Keratinocyte (primary cell): ENCODE measurements at regions not wholly inside any gene's neighbourhood (a gene's known extent, or its start where the extent isn't known, plus 50 kb on each side); places are given as distances from the start of the nearest gene placed in this dataset.

ENCODE experiments used
- DNase-seq: peaks from one replicate; pipeline ENCODE4 v3.0.0-alpha.2; 2011; ENCODE audit warnings: low read depth, missing footprints, low spot score
- FAIRE-seq: peaks from 2 replicates; lab custom pipeline; 2011; peaks lifted over from hg19 to GRCh38; lab: Jason Lieb, UNC
- H2AFZ ChIP-seq: 2 replicates; pipeline ENCODE4 v1.6.0; 2012; ENCODE audit warnings: low read length, control low read depth, inconsistent platforms; ENCODE audit not compliant: control insufficient read depth
- H3K27ac ChIP-seq: 2 replicates; pipeline ENCODE4 v1.5.1; 2011; ENCODE audit warnings: low read length; ENCODE audit not compliant: control insufficient read depth, insufficient read depth
- H3K27me3 ChIP-seq: 3 replicates; pipeline ENCODE4 v1.6.0; 2011; ENCODE audit warnings: low read length; ENCODE audit not compliant: control insufficient read depth, insufficient read depth; ENCODE audit errors: extremely low read depth
- H3K36me3 ChIP-seq, 2 experiments: 2 replicates in 1 of 2; 3 replicates in 1 of 2; pipeline ENCODE4 v1.5.1; 2011; ENCODE audit warnings: low read length in 2 of 2, mild to moderate bottlenecking in 1 of 2; ENCODE audit not compliant: control insufficient read depth in 2 of 2, insufficient read depth in 2 of 2; ENCODE audit errors: extremely low read depth in 1 of 2
- H3K4me1 ChIP-seq: 3 replicates; pipeline ENCODE4 v1.5.1; 2011; ENCODE audit warnings: low read length; ENCODE audit not compliant: control insufficient read depth, insufficient read depth; ENCODE audit errors: extremely low read depth
- H3K4me2 ChIP-seq: 3 replicates; pipeline ENCODE4 v1.6.0; 2011; ENCODE audit warnings: low read depth, low read length; ENCODE audit not compliant: control insufficient read depth, insufficient read depth; ENCODE audit errors: extremely low read depth
- H3K4me3 ChIP-seq, 3 experiments: fragments of 200-600 bp in 1 of 3; sonication (generic) in 1 of 3; 2 replicates in 2 of 3; 3 replicates in 1 of 3; pipeline ENCODE4 v1.5.1; 2011 to 2016; ENCODE audit warnings: low read length in 3 of 3, mild to moderate bottlenecking in 3 of 3, control low read depth in 2 of 3, inconsistent platforms in 1 of 3, low read depth in 1 of 3, mixed read lengths in 1 of 3, mixed run types in 1 of 3, moderate library complexity in 1 of 3; ENCODE audit not compliant: control insufficient read depth in 2 of 3, insufficient read depth in 2 of 3; ENCODE audit errors: extremely low read depth in 1 of 3
- H3K79me2 ChIP-seq: 2 replicates; pipeline ENCODE4 v1.6.0; 2012; ENCODE audit warnings: low read length; ENCODE audit not compliant: control insufficient read depth, insufficient read depth
- H3K9ac ChIP-seq: 3 replicates; pipeline ENCODE4 v1.6.0; 2011; ENCODE audit warnings: low read length; ENCODE audit not compliant: control insufficient read depth, insufficient read depth; ENCODE audit errors: extremely low read depth
- H3K9me1 ChIP-seq: 3 replicates; pipeline ENCODE4 v1.6.0; 2011; ENCODE audit warnings: low read length; ENCODE audit not compliant: control insufficient read depth, insufficient read depth; ENCODE audit errors: extremely low read depth
- H3K9me3 ChIP-seq: 2 replicates; pipeline ENCODE4 v1.5.1; 2012; ENCODE audit warnings: low read depth, low read length; ENCODE audit not compliant: control insufficient read depth
- H4K20me1 ChIP-seq: 3 replicates; pipeline ENCODE4 v1.6.0; 2011; ENCODE audit warnings: low read length; ENCODE audit not compliant: control insufficient read depth, insufficient read depth; ENCODE audit errors: extremely low read depth
- EZH2 ChIP-seq: IDR thresholded peaks from one replicate; pipeline ENCODE4 v1.6.1; 2012; ENCODE audit warnings: inconsistent platforms, mild to moderate bottlenecking, low read length, moderate library complexity
- dilution Hi-C: fragments of 300-500 bp; cut with MboI; formaldehyde crosslinking; loops from one replicate; pipeline ENCODE4 v1.7.0; 2020; ENCODE audit warnings: low sequenced_read_pairs; ENCODE audit not compliant: extremely low pct_ligation_motif_present
- TF ChIP-seq, protein P1 (sequence below), 3 experiments: IDR thresholded peaks in 1 of 3; conservative IDR thresholded peaks in 1 of 3; optimal IDR thresholded peaks in 1 of 3; 2 replicates in 2 of 3; 3 replicates in 1 of 3; pipeline versions ENCODE3 to v1.5.1; 2011; ENCODE audit warnings: low read length in 3 of 3, mild to moderate bottlenecking in 3 of 3, moderate library complexity in 2 of 3, control low read depth in 1 of 3, inconsistent platforms in 1 of 3; ENCODE audit not compliant: insufficient read depth in 2 of 3; ENCODE audit errors: extremely low read depth in 1 of 3

DNA sequence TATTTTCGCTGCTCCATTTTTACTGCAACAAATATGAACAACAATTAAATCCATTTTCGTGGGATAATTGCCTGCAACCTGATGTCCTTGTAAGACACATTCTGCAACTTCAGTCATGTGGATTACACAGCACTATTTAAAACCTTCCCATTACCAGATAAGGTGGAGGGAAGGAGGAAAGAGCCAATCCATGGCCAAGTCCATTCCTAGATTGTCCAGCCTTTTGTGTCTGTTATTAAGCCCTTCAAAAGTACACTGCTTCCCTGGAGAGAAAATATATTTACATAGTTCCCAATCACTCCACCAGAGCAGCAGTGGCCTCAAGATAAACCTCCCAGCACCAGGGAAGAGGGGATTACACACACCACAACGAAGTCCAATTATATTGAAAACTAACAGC is 347.9 kb downstream of the CDH26 start:
- Histone ChIP-seq H3K79me2 (no peaks in the 10 kb centered on the region), H3K4me1 (no peaks in the 10 kb centered on the region), H2AFZ (no peak overlapping the region), H3K36me3 (no peaks in the 10 kb centered on the region), H3K4me2 (no peak overlapping the region), H3K9me3 (no peaks in the 10 kb centered on the region), H3K27me3 (no peaks in the 10 kb centered on the region), H3K4me3 (no peak overlapping the region), H3K9ac (no peak overlapping the region), H3K9me1 (no peaks in the 10 kb centered on the region), H3K27ac (no peak overlapping the region), H4K20me1 (no peaks in the 10 kb centered on the region)
- FAIRE-seq (no peak), DNase-seq (no peak)
- dilution Hi-C loops = no loop called here
- TF ChIP-seq EZH2 = no peak
- TF ChIP-seq, protein P1, sequence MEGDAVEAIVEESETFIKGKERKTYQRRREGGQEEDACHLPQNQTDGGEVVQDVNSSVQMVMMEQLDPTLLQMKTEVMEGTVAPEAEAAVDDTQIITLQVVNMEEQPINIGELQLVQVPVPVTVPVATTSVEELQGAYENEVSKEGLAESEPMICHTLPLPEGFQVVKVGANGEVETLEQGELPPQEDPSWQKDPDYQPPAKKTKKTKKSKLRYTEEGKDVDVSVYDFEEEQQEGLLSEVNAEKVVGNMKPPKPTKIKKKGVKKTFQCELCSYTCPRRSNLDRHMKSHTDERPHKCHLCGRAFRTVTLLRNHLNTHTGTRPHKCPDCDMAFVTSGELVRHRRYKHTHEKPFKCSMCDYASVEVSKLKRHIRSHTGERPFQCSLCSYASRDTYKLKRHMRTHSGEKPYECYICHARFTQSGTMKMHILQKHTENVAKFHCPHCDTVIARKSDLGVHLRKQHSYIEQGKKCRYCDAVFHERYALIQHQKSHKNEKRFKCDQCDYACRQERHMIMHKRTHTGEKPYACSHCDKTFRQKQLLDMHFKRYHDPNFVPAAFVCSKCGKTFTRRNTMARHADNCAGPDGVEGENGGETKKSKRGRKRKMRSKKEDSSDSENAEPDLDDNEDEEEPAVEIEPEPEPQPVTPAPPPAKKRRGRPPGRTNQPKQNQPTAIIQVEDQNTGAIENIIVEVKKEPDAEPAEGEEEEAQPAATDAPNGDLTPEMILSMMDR (optimal IDR thresholded peaks at IDR 0.05 in 1 of 3, IDR thresholded peaks at IDR 0.05 in 1 of 3, conservative IDR thresholded peaks at IDR 0.05 in 1 of 3; ENCODE audit: extremely low read depth in 1 of 3, insufficient read depth in 2 of 3, low read length in 3 of 3) = no peak

DNA sequence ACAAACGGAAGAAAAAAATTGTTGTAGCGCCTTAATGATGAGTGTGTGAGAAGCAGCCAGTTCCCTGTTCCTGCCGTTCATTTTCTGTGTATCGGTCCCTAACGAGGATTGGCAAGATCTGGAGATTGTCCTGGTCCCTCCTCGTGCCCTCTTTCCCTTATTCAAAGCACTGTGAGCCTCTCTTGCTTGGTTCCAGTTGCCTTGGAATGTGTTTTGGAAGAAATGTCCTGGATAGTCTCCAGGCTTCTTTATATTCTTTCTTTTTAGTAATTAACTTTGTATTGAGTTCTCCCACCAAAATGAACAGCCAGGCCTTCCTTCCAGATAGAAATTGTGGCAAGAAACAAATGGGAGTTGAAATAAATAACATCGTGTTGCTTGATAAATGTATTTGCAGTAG is 348.3 kb downstream of the CDH26 start:
- dilution Hi-C loops = no loop called here
- no peak for FAIRE-seq
- H3K79me2 ChIP-seq = no peaks in the 10 kb centered on the region

More for the DNA sequence above, 348.3 kb downstream of the CDH26 start:
- Histone ChIP-seq H3K4me3 (no peak overlapping the region), H3K9me1 (no peaks in the 10 kb centered on the region), H3K9me3 (no peaks in the 10 kb centered on the region), H4K20me1 (no peaks in the 10 kb centered on the region), H3K27me3 (no peaks in the 10 kb centered on the region), H2AFZ (no peak overlapping the region), H3K27ac (no peak overlapping the region), H3K4me1 (no peaks in the 10 kb centered on the region), H3K9ac (no peak overlapping the region), H3K36me3 (no peaks in the 10 kb centered on the region), H3K4me2 (no peak overlapping the region)
- no peak for DNase-seq
- TF ChIP-seq, protein P1 (optimal IDR thresholded peaks at IDR 0.05 in 1 of 3, IDR thresholded peaks at IDR 0.05 in 1 of 3, conservative IDR thresholded peaks at IDR 0.05 in 1 of 3; ENCODE audit: extremely low read depth in 1 of 3, insufficient read depth in 2 of 3, low read length in 3 of 3) = no peak
- TF ChIP-seq EZH2 = no peak
